Adrenal gland (tissue), 5 donors: ENCODE measurements at regions not wholly inside any gene's neighbourhood (a gene's known extent, or its start where the extent isn't known, plus 50 kb on each side); places are given as distances from the start of the nearest gene placed in this dataset.

Source experiments
- CTCF ChIP-seq, 6 experiments: fragments of 450-650 bp in 4 of 6; fragments of 200-600 bp in 2 of 6; sonication (generic) in 1 of 6; IDR thresholded peaks; 1 replicate in 5 of 6; 2 replicates in 1 of 6; pipeline versions ENCODE4 v1.5.1 to v1.8.0; 2016 to 2021; ENCODE audit warnings: antibody characterized with exemption in 6 of 6, mild to moderate bottlenecking in 2 of 6, moderate library complexity in 1 of 6
- POLR2A ChIP-seq, 2 donors: fragments of 450-650 bp; IDR thresholded peaks; one replicate each; pipeline ENCODE4 v1.6.1; 2017; ENCODE audit warnings: antibody characterized with exemption in 2 of 2, mild to moderate bottlenecking in 2 of 2, moderate library complexity in 1 of 2
- donor health status: DM: no; HTN: no; CAD: no.

GRCh38 chr10:6743291-6743849 is 163.3 kb upstream of the PRKCQ start:
- TF ChIP-seq CTCF (IDR thresholded peaks at IDR 0.05) (no peak), POLR2A (IDR thresholded peaks at IDR 0.05) (no peak)
